ENCODE measurements at regions not wholly inside any gene's neighbourhood (a gene's known extent, or its start where the extent isn't known, plus 50 kb on each side); places are given as distances from the start of the nearest gene placed in this dataset.
A peak's percentile ranks its signal among the peaks of the same experiment; 100 is the strongest.

DNA sequence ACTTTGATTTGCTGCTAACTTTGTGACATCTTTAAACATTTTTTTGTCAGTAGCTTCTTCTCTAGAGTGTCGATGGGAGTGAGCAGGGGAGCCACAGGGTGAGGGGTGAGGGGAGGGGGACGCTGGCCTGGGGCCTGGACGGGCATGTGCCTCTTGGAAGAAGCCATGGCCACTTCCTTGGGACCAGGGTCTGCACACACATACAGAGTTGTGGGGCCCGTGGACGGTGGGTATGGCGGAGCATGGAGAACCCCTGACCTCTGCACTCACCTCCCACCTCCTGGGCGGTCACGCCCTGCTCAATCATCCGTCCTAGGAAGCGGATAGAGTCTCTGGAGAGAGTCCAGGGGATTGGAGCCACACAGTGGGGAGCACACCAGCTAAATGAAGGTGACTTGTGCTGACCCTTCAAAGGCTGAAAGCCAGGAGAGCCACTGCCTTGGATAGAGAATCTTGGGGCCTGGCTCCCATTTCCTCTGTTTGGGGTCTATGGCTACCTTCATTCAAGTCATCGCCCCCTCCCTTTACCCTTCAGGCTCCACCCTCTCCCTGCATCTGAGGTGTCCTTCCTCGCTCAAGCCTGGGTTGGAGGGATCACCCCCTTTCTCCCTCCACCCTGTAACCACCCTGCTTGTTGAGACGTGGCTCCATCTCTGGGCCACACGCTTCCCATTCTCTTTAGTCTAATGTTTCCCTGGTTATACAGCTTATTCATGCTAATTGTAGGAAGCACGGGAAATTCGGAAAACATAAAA is 63.9 kb upstream of the HAAO start:
- DNase-seq (ENCODE audit: low read depth) = no peak

DNA sequence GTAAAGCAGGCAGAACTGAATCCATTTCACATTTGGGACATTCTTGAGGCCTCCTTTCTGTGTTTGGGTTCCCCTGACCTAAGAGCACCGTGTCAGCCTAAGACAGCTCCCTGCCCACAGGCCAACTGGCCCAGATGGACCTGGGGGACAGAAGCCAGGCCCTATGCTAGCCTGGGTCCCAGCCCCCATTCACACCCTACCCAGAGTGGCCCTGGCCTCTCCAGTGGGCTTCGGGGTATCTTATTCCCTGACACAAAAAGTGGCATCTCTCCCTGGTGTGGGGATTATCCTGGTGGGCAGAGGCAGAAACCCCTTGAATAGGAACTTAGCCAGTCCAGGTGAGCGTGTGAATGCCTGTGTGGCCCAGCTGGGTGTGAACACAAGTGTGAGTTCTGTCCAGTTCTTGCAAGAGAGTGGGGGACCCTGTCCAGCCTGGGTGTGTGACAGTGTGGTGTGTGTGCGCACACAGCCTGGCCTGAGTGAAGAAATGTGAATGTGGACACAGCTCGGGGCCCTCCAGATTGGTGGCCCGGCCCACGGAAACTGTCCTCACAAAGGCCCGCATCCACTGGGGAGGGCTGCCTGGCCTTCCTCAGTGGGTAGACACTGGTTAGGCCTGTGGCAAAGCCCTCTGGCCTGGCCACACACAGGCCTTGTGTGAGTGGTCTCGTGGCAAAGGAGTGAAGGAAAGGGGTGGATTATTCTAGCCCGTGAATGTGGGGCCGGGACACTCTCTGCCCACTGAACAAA is 63.0 kb upstream of the HAAO start:
- DNase-seq (ENCODE audit: low read depth) = no peak

DNA sequence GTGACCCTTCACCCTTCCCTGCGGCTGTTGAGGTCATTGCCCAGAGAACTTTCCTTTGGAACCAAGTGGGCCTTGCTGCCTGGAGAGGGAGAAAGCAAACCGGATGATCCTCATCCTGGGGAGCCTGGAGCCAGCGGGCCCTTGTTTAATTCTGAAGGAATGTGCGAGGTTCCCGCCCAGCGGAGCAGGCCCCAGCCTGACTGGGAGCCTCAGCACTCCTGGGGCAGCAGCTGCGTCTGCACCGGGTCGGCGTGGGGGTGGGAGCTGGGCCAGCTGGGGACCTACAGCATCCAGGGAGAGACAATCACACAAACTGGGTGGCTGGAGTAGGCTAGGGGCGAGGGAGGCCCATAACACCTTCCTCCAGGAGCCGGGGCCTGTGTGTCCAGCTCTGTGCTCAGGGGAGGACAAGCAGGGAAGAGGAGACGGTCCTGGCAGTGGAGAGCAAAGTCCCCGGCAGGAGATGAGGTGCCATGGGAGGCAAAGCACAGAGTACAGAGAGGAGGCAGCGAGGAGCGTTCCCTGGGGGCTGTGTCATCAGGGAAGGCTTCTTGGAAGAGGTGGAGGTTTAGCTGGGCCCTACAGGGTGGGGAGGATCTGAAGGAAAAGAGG is 61.9 kb upstream of the HAAO start:
- DNase-seq (ENCODE audit: low read depth) = peak; percentile 25

DNA sequence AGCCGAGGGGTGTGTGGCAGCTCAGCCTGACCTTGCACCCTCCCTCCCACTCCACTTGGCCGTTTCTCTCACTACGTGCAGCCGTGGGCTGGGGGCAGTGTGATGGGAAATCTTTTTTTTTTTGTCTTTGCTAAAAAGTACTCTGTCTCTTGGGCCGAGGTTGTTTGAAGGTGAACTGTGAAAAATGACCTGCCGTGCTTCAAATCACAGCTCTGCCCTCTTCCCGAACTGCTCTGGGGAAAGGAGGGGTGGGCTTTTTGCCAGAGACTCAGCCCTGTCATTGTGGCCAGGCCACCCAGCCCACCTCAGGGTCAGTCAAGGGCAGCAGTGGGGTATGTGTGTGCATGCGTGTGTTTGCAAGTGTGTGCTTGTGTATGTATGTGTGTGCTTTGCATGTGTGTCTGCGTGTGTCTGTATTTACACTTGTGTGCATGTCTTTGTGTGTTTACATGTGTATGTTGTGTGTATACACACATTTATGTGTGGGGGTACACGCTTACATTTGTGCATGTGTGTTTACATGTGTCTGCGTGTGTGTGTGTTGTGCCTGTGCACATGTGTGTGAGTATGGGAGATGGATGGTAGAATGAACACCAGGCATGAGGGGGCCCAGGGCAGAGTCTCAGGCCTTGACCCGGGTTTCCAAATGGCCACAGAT is 61.3 kb upstream of the HAAO start:
- DNase-seq (ENCODE audit: low read depth) = no peak

DNA sequence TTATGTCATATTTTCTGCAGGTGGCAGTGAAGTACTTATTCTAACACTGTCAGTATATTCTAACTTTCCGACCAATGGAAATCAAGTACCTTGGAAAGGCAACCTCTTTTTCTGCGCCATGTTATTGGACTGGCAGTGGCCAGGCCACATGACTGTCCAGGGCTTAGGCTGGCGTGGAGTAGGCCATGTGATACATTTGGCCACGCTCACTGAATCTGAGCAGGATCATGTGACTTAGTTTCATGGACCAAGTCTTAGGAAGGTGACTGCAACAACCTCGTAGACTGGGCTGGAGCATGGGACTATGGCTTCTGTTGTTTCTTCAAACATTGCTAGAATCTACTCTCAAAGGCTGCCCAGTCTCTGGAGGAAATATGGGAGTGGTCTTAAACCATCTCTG is 60.4 kb upstream of the HAAO start:
- DNase-seq (ENCODE audit: low read depth) = no peak

DNA sequence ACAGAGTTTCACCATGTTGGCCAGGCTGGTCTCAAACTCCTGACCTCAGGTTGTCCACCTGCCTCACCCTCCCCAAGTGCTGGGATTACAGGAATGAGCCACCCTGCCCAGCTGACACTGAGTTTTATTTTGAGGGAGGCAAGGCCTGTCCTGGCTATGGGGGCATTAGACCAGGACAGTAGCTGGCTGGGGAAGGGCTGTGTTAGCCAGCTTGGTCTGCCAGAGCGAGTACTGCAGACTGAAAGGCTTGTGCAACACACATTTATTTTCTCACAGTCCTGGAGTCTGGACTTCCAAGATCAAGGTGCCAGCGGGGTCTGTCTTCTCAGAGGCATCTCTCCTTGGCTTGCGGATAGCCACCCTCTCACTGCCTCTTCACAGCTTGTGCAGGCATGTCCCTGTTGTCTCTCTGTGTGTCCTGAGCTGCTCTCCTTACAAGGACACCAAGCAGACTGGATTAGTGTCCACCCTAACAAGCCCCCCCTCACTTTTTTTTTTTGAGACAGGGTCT is 59.4 kb upstream of the HAAO start:
- no peak for DNase-seq (ENCODE audit: low read depth)

DNA sequence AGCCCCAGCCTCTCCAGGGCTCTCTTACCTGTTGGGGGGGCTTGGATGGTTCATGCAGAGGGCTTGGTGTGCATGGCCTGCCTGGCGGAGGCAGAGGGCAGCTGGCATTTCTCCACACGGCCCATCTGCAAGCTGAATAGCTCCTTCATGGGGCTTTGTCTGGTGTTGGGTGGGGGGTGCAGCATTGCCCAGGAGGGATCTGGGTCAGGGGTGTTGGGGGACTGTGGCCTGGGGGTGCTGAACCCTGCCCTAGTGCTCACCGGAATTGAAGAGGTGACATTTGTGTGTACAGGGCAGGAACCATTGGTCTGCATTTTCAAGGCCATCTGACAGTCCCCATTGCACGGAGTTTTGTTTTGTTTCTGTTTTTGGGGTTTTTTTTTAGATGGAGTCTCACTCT is 58.8 kb upstream of the HAAO start:
- no peak for DNase-seq (ENCODE audit: low read depth)

DNA sequence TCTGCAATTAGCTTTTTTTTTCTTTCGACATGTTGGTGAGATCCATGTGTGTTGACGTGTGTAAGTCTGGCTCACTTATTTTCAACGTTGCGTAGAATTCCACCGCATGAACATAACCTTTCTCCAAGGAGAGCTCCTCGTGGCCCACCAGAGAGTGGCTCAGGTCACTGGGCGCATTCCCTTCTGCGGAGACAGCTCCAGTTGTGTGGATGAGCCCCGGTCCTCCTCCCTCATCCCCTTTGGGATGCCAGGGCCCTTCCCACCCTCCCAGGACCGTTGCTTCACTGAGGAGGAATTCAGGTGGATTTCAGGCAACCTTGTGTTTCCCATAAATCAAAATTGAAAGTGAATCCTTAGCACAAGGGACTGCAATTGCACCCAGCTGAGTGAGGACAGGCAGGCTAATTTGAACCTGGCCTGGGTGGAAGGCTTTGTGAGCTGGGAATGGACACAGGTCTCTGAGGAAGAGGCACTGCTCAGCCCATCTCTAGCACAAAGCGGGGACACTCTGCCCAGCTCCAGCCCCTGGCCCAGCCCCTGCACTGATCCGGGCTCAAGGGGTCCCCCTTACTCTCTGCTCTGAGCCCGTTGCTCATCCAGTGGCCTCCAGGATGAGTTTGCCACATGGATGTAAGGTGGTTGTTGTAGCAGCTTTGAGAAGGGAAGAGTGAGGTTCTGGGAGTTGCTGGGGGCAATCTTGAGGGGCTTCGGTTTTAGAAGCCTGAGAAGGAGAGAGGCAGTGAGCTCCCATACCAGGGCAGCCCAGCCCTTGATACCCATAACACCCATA is 57.8 kb upstream of the HAAO start:
- no peak for DNase-seq (ENCODE audit: low read depth)

DNA sequence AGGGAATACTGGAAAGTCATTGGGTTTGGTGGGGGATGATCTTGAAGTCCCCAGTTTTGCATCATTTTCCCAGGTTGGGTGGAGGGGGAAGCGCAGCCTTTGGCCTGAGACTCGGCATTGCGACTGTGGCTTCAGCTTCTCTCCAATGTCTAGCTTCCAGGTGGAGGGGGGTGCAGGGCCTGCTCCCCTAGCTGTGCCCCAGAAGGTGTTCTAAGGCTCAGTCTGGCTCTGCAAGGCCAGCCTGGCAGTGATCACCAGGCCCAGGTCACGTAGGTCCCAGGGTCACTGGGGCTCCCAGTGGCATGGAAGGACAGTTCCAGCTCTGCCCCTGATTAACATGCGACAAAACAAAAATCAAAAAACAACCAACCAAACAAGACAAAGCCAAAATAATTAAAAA is 56.9 kb upstream of the HAAO start:
- DNase-seq (ENCODE audit: low read depth) = no peak

DNA sequence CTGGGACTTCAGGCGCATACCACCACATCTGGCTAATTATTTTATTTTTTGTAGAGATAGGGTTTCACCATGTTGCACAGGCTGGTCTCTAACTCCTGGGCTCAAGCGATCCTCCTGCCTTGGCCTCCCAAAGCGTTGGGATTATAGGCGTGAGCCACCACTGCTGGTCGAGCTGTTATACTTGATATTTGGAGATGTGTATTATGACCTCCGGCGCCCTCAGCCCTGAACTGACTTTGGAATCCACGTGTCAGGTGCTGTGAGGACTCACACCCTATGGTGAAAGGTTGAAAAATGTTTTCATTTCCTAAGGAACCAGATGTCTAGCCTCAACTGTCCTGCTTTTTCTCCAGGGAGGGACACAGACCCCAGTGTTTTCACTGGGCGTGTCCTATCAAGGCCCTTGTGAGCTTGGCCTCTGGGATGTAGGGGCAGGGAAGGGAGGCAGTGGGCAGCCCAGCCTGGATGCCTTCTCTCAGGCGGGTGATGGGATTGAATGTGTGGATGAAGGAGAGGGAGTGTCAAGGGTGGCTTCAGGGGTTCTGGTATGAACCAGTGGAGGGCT is 56.4 kb upstream of the HAAO start:
- DNase-seq (ENCODE audit: low read depth) = no peak

DNA sequence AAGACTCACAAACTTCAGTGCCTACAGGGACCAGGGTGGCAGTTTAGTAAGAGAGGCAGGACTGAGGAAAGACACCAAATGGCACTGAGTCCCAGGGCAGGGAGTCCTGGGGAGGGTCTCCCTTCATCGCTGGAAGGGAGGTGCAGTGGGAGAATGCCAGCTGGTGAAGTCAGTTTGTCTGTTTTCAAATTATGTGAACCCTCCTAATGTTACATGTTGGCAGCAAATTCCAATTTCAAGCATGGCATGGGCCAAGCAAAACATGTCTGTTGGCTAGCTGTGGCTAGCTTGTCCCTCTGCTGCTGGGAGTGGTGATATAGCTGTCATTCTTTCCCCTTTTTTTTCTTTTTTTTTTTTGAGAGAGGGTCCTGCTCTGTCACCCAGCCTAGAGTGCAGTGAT is 55.9 kb upstream of the HAAO start:
- DNase-seq (ENCODE audit: low read depth) = no peak

DNA sequence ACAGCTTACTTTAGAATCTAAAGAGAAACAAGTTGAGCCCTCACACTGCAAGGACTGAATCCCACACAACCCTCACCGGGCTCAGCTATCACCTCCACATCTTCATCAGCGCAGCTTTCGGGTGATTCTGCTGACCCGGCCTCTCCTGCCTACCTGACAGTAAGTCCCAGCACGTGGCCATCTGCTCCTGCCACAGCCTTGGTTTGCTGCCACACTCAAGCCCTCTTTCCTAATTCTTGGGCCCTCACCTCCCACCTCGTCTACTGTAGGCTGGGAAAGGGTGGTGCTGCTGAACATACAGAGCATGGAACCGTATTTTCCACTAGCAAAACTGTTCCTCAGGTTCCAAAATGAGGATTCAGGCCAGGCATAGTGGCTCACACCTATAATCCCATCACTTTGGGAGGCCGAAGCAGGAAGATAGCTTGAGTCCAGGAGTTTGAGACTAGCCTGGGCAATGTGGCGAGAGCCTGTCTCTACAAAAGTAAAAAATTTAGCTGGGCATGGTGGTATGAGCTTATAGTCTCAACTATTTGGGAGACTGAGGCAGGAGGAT is 55.3 kb upstream of the HAAO start:
- no peak for DNase-seq (ENCODE audit: low read depth)

DNA sequence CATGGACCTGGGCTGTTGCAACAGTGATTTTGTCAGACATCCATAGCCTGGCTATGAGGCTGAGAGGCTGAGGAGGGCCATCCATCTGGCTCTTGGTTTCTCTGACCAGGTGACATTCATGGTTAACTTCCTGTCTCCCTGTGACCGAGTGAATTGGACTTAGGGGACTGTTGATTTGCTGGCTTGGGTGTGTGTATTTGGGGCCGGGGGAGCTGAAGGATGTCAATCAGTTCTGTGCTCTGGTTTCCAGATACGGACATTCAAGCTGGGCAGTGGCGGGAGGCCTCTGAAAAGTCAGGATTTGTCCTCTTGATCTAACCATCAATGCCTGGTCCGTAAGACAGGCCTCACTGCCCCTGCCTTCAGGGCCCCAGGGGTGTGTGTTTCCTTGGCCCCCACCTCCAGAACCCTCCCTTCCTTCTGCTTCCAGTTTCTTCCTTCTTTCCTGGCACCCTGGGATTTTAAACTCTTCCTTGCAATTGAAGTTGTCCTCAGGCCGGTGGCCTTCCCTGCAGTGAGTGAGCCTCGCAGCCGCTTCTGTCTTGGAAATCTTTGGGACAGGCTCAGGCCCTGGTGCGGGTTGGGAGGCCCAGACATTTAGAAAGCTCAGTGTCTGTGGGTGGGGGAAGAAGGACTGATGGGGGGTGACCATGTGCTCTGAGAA is 54.7 kb upstream of the HAAO start:
- DNase-seq (ENCODE audit: low read depth) = no peak

DNA sequence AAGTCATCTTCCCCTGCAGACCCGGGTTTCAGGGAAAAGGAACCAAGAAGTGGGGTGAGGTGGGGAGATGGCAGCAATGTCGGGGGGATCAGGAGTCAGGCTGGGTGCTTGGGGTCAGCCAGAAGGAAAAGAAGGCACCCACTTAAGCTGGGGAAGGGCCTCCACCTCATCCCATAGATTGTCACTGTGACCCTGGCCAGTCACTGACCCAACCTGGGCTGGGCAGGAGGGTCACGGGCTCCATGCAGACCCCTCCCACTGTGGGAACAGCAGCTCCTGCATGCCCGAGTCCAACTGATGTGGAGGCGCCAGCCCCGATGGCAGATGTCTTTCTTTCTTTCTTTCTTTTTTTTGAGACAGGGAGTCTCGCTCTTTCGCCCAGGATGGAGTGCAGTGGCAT is 53.6 kb upstream of the HAAO start:
- no peak for DNase-seq (ENCODE audit: low read depth)

DNA sequence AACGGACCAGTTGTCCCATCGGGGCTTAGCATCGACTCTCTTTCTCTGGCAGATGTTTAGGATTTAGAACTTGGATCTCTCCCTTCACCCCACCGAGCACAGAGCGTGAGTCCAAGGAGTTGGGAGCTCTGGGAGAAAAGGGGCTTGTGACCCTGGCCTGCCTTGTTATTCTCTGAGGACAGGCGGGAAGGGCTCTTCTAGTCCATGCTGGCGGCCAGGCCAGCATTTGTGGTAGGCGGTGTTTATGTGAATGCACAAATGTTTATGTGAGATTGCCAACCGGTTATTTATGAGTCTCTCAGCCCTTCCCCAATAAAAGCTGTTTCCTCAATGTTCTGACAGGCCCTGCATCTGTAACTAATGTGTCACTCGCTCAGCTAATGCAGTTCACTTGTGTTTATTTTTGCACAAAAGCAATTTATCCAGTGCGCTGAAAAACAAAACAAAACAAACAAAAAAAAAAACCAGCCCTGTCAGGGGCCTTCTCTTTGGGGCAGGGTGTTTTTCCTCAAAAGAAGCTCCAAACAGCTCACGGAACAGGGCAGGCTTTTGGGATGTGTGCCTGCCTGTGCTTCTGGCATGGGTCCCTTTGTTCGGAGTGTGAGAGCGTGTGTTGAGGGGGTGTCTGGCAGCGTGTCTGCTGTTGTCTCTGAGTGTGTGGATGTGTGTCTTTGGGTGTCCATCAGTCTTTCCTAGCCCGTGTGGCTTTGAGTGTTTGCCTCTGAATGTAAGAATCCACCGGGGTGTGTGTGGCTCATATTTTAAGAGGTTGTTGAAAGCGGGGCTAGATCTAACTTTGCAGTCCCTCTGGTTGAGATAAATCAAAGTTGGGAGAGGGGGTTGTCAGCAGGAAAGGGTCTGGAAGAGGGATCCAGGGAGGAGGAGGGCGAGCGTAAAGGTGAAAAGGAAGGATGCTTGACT is 52.8 kb upstream of the HAAO start:
- peak; percentile 51 for DNase-seq (ENCODE audit: low read depth)

DNA sequence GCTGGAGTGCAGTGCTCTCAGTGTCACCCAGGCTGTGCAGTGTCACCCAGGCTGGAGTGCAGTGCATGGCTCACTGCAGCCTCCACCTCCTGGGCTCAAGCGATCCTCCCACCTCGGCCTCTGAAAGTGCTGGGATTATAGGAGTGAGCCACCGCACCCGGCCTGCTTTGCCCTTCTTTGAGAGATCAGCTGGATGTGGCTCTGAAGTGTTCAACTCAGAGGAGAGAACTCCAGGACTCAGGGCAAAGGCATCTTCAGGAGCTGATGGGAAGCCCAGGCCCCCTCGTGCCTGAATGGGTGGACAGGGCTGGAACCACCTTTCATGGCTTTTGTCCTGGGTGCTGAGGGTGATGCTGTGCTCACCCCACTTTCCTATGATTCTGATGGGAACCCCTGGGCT is 52.0 kb upstream of the HAAO start:
- DNase-seq (ENCODE audit: low read depth) = no peak

DNA sequence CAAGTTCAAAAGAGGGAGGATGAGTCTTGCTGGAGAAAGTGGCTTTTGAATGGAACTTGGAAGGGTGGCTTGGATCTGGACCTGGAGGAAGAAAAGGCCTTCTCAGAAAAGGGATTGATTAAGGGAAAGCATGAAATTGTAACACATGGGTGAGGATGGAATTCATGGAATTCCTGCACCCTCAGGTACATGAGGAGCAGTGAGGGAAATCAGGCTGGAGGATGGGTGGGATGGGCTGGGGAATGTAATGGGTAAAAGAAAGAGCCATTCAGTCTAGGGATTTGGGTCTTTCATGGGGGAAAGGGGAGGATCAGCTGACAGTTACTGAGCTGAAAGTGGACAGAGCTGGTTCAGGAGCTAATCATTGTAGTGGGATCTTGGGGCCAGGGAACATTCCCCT is 51.2 kb upstream of the HAAO start:
- DNase-seq (ENCODE audit: low read depth) = peak; percentile 83

DNA sequence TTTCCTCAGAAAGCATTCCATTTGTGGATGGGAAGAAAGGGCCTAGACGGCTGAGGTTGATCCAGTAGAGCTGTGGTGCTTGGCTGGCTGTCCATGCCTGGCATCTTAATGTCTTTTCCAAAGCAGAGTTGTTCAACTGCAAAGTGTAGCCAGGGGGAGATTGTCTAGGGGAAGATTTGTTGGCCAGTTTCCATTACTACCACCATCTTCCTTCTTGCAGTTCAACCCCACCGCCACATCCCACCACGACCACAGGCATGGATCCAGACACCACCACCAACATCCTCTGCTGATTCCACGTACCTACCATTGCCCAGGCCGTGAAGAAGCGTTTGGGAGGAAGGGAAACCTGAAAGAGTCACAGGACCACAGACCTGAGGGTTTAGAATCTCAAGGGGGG is 50.7 kb upstream of the HAAO start:
- DNase-seq (ENCODE audit: low read depth) = no peak

DNA sequence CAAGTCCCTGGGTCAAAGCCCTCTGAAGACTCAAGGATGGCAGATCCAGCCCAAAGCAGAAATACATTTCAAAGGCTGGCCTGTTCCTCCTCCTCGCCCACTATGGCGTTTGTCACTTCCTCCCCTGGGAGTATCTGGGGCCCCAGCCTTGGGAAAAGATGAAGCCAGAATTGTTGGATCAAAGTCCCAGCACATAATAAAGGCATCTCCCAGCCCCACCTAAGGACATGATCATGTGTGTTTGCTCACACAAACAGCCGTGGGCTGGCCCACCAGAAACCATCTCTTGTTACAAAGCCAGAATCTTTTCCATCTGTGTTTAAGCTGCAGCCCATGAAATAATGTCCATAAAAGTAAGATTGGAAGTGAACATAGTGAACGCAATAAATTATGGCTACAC is 50.1 kb upstream of the HAAO start:
- no peak for DNase-seq (ENCODE audit: low read depth)
